ENCODE measurements at regions not wholly inside any gene's neighbourhood (a gene's known extent, or its start where the extent isn't known, plus 50 kb on each side); places are given as distances from the start of the nearest gene placed in this dataset.
"Not testable (repeated sequence)": the region's sequence is repeated elsewhere in the genome, so short reads cannot be mapped to it uniquely, and the experiment has no call there.

DNA sequence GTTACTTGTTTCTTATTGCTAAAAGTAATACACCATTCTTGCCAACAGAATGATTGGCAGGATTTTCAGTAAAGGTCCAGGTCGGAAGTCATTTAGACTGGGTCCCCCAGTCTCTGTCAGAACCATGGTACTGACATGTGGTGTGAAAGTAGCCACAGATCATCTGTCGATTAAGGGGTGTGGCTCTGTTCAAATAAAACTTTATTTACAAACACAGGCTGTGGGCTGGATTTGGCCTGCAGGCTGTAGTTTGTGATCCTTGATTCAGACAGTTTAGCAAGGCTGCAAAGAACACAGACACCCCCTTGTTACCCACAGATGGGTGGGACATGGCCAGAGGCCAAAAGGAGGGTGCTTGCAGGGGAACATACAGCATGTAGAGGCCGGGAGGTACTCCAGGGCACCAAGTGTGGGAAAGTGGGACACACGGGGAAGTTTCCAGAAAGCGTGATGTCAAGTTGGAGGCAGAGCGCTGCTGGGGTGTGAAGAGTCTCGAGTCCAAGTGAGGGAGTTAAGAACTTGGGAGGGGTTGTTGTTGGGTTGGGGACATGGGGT lies 104.1 kb upstream of the CCZ1B start:
- 51 to 56% methylated on average over 7 of the region's 7 CpGs for WGBS, 2 experiments (ENCODE audit: low coverage in 1 of 2, low lambda C conversion rate in 2 of 2, missing lambda C conversion rate in 2 of 2)
- H4K20me1 ChIP-seq (ENCODE audit: insufficient read depth); H3F3A ChIP-seq (ENCODE audit: insufficient read depth); H3K9me3 ChIP-seq (ENCODE audit: low read depth); H3K9me2 ChIP-seq (ENCODE audit: insufficient read depth); H3K9ac ChIP-seq; H2AFZ ChIP-seq; DNase-seq; H3K27ac ChIP-seq; H3K27me3 ChIP-seq (replicated peaks; ENCODE audit: insufficient read depth); H3K4me2 ChIP-seq (ENCODE audit: unreplicated experiment); H3K79me2 ChIP-seq (ENCODE audit: insufficient read depth); H3K4me3 ChIP-seq; H3K36me3 ChIP-seq (ENCODE audit: low read depth); H3K4me1 ChIP-seq (ENCODE audit: insufficient read depth): not testable (repeated sequence)
- in situ Hi-C loops (cut with MboI), result loop anchor here (25.0 kb wide), 1 partner anchor 343 kb away; the partner anchor contains the start of genes INTS15 and ZDHHC4

DNA sequence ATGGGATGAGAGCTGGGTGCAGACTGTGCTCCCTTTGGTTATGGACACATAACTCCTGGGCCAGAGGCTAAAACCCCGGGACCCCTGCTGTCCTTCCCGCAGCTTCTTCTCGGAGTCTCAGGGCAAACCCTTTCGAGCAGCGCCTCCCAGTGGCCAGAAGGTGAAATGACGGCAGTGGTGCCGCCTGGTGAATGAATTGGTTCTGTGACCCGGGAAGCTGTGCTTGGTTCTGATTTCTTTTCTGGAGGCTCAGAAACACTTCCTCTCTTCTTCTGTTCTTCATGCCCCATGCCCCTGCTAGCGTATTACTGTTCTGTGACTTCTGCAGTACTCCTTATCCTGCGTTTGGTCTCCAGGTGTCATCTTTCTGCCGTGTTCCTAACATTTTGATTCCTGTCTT lies 104.7 kb upstream of the CCZ1B start:
- H3K27ac ChIP-seq; H3K9me2 ChIP-seq (ENCODE audit: insufficient read depth); H3K79me2 ChIP-seq (ENCODE audit: insufficient read depth); H3K36me3 ChIP-seq (ENCODE audit: low read depth); H3K9ac ChIP-seq; H3F3A ChIP-seq (ENCODE audit: insufficient read depth); H3K4me3 ChIP-seq; H3K4me1 ChIP-seq (ENCODE audit: insufficient read depth); H3K9me3 ChIP-seq (ENCODE audit: low read depth); DNase-seq; H2AFZ ChIP-seq; H3K4me2 ChIP-seq (ENCODE audit: unreplicated experiment); H3K27me3 ChIP-seq (replicated peaks; ENCODE audit: insufficient read depth); H4K20me1 ChIP-seq (ENCODE audit: insufficient read depth): not testable (repeated sequence)
- WGBS, 2 experiments (ENCODE audit: low coverage in 1 of 2, low lambda C conversion rate in 2 of 2, missing lambda C conversion rate in 2 of 2), result 2 to 3% methylated on average over 11 of the region's 11 CpGs
- in situ Hi-C loops (cut with MboI), result loop anchor here (25.0 kb wide), 1 partner anchor 343 kb away; the partner anchor contains the start of genes INTS15 and ZDHHC4

DNA sequence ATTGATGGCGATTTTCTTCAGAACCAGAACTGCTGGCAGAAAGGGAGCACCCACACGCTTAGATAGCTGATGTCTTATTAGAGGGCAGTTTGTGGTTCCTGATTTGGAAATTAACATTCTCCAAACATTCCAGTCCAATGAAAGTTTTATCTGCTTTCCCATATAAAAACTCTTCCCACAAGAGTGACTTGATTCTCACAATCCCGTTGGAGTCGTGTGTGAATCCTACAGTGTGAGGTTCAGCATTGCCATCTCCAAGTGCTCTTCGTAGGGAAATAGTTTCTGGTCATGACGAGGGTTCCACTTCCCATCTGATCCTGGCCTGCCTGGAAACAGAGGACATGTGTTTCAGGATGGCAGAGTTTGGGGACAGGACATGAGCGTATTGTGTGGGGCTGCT lies 105.4 kb upstream of the CCZ1B start:
- in situ Hi-C loops (cut with MboI), result loop anchor here (25.0 kb wide), 1 partner anchor 344 kb away; the partner anchor contains the start of genes INTS15 and ZDHHC4
- not testable (repeated sequence) for H3K9me3 ChIP-seq (ENCODE audit: low read depth); H3K9me2 ChIP-seq (ENCODE audit: insufficient read depth); H4K20me1 ChIP-seq (ENCODE audit: insufficient read depth); H3K36me3 ChIP-seq (ENCODE audit: low read depth); DNase-seq; H3K27ac ChIP-seq; H3K4me2 ChIP-seq (ENCODE audit: unreplicated experiment); H3K4me1 ChIP-seq (ENCODE audit: insufficient read depth); H2AFZ ChIP-seq; H3K4me3 ChIP-seq; H3K9ac ChIP-seq; H3K79me2 ChIP-seq (ENCODE audit: insufficient read depth); H3F3A ChIP-seq (ENCODE audit: insufficient read depth); H3K27me3 ChIP-seq (replicated peaks; ENCODE audit: insufficient read depth)
- WGBS, 2 experiments (ENCODE audit: low coverage in 1 of 2, low lambda C conversion rate in 2 of 2, missing lambda C conversion rate in 2 of 2), result 63 to 78% methylated on average over 7 of the region's 7 CpGs

DNA sequence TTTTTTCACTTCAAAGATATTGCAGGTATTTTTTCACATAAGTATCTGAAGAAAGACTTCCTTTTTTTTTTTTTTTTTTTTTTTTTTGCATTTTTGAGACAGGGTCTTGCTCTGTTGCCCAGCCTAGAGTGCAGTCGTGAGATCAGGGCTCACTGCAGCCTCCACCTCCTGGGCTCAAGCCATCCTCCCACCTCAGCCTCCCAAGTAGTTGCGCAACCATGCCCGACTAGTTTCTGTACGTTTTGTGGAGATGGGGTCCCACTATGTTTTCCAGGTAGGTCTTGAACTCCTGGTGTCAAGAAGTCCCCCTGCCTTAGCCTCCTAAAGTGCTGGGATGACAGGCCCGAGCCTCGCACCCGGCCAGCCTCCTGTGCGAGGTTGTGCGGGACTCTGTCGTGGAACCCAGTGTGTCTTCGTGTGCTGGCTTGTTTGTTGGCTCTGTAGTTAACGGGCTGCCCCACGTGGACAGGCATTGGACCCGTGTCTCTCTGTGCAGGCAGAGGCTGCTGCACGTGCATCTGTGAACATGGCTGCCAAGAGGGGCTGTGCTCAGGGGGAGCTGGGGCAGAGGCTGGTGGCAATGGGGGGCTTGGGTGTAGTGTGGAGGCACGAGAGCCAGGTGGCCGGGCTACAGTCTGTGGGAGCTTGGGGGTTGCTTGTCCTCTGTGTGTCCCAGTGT lies 108.0 kb upstream of the CCZ1B start:
- H3K79me2 ChIP-seq (ENCODE audit: insufficient read depth); H3K9ac ChIP-seq; H3F3A ChIP-seq (ENCODE audit: insufficient read depth); H2AFZ ChIP-seq; H3K27me3 ChIP-seq (replicated peaks; ENCODE audit: insufficient read depth); H3K9me3 ChIP-seq (ENCODE audit: low read depth); H4K20me1 ChIP-seq (ENCODE audit: insufficient read depth); H3K36me3 ChIP-seq (ENCODE audit: low read depth); H3K4me1 ChIP-seq (ENCODE audit: insufficient read depth); H3K4me2 ChIP-seq (ENCODE audit: unreplicated experiment); H3K27ac ChIP-seq; H3K9me2 ChIP-seq (ENCODE audit: insufficient read depth); DNase-seq; H3K4me3 ChIP-seq: not testable (repeated sequence)
- in situ Hi-C loops (cut with MboI), result loop anchor here (25.0 kb wide), 1 partner anchor 347 kb away; the partner anchor contains the start of genes INTS15 and ZDHHC4
- 76 to 83% methylated on average over 17 of the region's 17 CpGs for WGBS, 2 experiments (ENCODE audit: low coverage in 1 of 2, low lambda C conversion rate in 2 of 2, missing lambda C conversion rate in 2 of 2)

DNA sequence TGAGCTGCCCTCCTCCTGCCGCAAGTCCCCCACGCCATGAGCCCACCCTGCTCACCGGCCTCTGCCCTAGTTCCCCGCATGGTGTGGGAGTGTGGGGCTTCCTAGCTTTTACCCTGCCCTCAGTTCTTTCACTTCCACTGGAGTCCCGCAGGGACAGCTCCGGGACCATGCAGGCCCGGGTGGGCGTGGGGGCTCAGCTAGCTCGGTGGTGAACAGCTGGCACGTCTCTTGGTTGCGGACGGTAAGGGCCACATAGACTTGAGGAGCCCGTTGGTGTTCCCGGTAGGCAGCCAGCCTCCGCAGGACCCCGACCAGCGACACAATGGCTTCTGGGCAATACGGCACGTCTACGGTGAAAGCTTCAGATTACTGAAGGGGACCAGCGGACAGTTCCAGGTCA lies 108.9 kb upstream of the CCZ1B start:
- H4K20me1 ChIP-seq (ENCODE audit: insufficient read depth), result no peaks in the 10 kb centered on the region
- no peak overlapping the region for H3K27ac ChIP-seq
- in situ Hi-C loops (cut with MboI), result loop anchor here (25.0 kb wide), 1 partner anchor 348 kb away; the partner anchor contains the start of genes INTS15 and ZDHHC4
- WGBS, 2 experiments (ENCODE audit: low coverage in 1 of 2, low lambda C conversion rate in 2 of 2, missing lambda C conversion rate in 2 of 2), result 80 to 82% methylated on average over 19 to 21 of the region's 21 CpGs
- no peak overlapping the region for H3K9ac ChIP-seq
- no peaks in the 10 kb centered on the region for H3K4me1 ChIP-seq (ENCODE audit: insufficient read depth)
- no peaks in the 10 kb centered on the region for H3K36me3 ChIP-seq (ENCODE audit: low read depth)
- H3F3A ChIP-seq (ENCODE audit: insufficient read depth), result no peaks in the 10 kb centered on the region
- no peaks in the 10 kb centered on the region for H3K79me2 ChIP-seq (ENCODE audit: insufficient read depth)
- H3K27me3 ChIP-seq (replicated peaks; ENCODE audit: insufficient read depth), result no peaks in the 10 kb centered on the region
- H3K4me2 ChIP-seq (ENCODE audit: unreplicated experiment), result no peak overlapping the region
- no peak for DNase-seq
- H3K9me3 ChIP-seq (ENCODE audit: low read depth), result no peaks in the 10 kb centered on the region
- H2AFZ ChIP-seq, result no peak overlapping the region
- no peak overlapping the region for H3K4me3 ChIP-seq
- no peaks in the 10 kb centered on the region for H3K9me2 ChIP-seq (ENCODE audit: insufficient read depth)
- no peak for TF ChIP-seq EZH2 (IDR thresholded peaks at IDR 0.05; ENCODE audit: insufficient read depth, poor library complexity, severe bottlenecking)
- no peak for TF ChIP-seq EZH2phosphoT487 (IDR thresholded peaks at IDR 0.05; ENCODE audit: insufficient read depth, low read depth)

DNA sequence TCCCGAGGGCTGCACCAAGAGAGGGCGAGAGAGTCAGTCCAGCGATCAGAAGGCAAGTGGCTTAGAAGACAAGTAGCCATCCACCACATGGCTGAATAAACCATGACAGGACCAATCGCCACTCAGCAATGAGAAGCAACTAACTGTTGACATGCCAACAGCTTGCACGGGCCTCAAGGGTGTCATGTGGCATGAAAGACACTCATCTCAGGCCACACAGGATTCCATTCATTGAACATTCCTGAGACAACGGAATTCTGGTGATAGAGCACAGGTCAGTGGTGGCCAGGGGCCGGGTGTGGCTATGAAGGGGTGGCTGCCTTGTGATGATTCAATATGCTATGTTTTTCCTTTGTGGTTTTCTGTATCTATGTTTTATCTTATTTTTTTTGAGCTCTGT lies 110.6 kb upstream of the CCZ1B start:
- not testable (repeated sequence) for H3F3A ChIP-seq (ENCODE audit: insufficient read depth); H3K4me2 ChIP-seq (ENCODE audit: unreplicated experiment); H3K4me1 ChIP-seq (ENCODE audit: insufficient read depth); H3K9ac ChIP-seq; H2AFZ ChIP-seq; H3K27ac ChIP-seq; H3K4me3 ChIP-seq; H3K36me3 ChIP-seq (ENCODE audit: low read depth); H3K79me2 ChIP-seq (ENCODE audit: insufficient read depth); H3K9me2 ChIP-seq (ENCODE audit: insufficient read depth); H4K20me1 ChIP-seq (ENCODE audit: insufficient read depth); H3K27me3 ChIP-seq (replicated peaks; ENCODE audit: insufficient read depth); H3K9me3 ChIP-seq (ENCODE audit: low read depth)
- 58 to 60% methylated on average over 7 of the region's 7 CpGs for WGBS, 2 experiments (ENCODE audit: low coverage in 1 of 2, low lambda C conversion rate in 2 of 2, missing lambda C conversion rate in 2 of 2)
- DNase-seq, result peak; percentile 3
- in situ Hi-C loops (cut with MboI), result loop anchor here (25.0 kb wide), 1 partner anchor 349 kb away; the partner anchor contains the start of genes INTS15 and ZDHHC4

DNA sequence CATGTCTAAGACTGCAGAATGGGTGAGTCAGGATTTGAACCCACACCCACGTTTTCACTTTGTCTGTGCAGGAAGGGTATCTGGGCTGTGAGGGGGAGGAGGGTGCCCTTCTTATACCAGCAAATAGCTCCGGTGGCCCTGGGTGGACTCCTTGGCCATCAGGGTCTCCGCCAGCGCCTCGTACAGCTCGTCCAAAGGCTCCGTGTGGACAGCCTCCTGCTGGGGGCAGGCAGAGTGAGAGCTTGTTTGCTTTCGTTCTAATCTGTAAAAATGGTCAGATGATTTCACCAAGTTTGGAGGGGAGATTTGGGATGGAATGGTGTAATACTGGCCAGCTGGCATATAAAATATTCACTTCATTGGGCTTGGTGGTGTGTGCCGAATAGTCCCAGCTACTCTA lies 111.7 kb upstream of the CCZ1B start:
- H3K27me3 ChIP-seq (replicated peaks; ENCODE audit: insufficient read depth); DNase-seq; H3K9ac ChIP-seq; H4K20me1 ChIP-seq (ENCODE audit: insufficient read depth); H3K4me2 ChIP-seq (ENCODE audit: unreplicated experiment); H3K27ac ChIP-seq; H3K9me3 ChIP-seq (ENCODE audit: low read depth); H2AFZ ChIP-seq; H3K36me3 ChIP-seq (ENCODE audit: low read depth); H3F3A ChIP-seq (ENCODE audit: insufficient read depth); H3K79me2 ChIP-seq (ENCODE audit: insufficient read depth); H3K4me3 ChIP-seq; H3K4me1 ChIP-seq (ENCODE audit: insufficient read depth); H3K9me2 ChIP-seq (ENCODE audit: insufficient read depth): not testable (repeated sequence)
- 56 to 70% methylated on average over 9 of the region's 9 CpGs for WGBS, 2 experiments (ENCODE audit: low coverage in 1 of 2, low lambda C conversion rate in 2 of 2, missing lambda C conversion rate in 2 of 2)
- in situ Hi-C loops (cut with MboI), result loop anchor here (25.0 kb wide), 1 partner anchor 350 kb away; the partner anchor contains the start of genes INTS15 and ZDHHC4

Data from GM23248 (cell line).